ENCODE measurements at regions not wholly inside any gene's neighbourhood (a gene's known extent, or its start where the extent isn't known, plus 50 kb on each side); places are given as distances from the start of the nearest gene placed in this dataset.

DNA sequence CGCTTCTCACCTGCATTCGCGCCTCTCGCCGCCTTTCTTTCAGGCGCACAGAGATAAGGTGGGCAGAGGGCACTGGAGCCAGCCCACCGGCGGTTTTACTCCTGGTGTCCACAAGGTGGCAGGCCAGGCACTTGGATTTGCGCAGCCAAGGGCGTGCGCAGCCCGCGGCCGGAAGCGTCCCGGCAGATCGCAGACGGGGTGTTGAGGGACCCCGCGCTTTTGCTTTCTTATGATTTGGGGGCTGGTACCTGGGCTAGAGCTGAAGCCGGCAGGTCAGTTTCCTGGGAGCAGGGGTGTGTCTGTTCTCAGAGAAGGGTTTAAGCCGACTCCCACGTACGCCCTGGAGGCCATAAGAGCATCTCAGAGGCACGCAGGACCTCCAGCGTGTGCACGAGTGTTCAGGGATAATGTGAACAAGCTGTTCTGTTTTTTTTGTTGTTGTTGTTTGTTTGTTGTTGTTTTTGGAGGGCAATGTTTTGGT is 305.6 kb upstream of the CXCR4 start:
- 3% methylated on average over 26 of the region's 27 CpGs for WGBS (ENCODE audit: insufficient coverage, low coverage, missing lambda C conversion rate)
- H3K4me1 ChIP-seq (replicated peaks in 1 of 2; ENCODE audit: control insufficient read depth in 2 of 2, insufficient read depth in 2 of 2, low read length in 2 of 2) = peaks cover 0 to 5% of the 10 kb centered on the region in 2 experiments; a peak in 2 of 5 replicates
- peak overlapping the region; percentile 3; the same call in 1 of the 2 replicates for H3K4me3 ChIP-seq
- peak overlapping the region; percentile 44; the same call in 1 of the 2 replicates for H2AFZ ChIP-seq (ENCODE audit: low read depth, low read length)
- H3K4me2 ChIP-seq (ENCODE audit: insufficient read depth, low read length) = peak overlapping the region; percentile 73
- peak; percentile 74 to 81 (median 76) for DNase-seq (ENCODE audit: extremely low read depth in 1 of 4, low spot score in 3 of 4)
- no peaks in the 10 kb centered on the region for H3K36me3 ChIP-seq (ENCODE audit: control insufficient read depth, insufficient read depth, low read length)
- no peaks in the 10 kb centered on the region for H3K9me1 ChIP-seq (ENCODE audit: control insufficient read depth, insufficient read depth, low read length)
- ChIA-PET POLR2A (no interaction called here), CTCF (ENCODE audit: low intra/inter-chr PET ratio) (interaction anchor here (1.5 kb wide), 1 partner anchor 1415 kb away, joined by 5 read pairs; no protein-coding TSS in a partner anchor)
- intact Hi-C loops (cut with micrococcal nuclease) (loop anchor here (2.0 kb wide), 1 partner anchor 1415 kb away; no protein-coding TSS in a partner anchor), in situ Hi-C loops (cut with MboI) (loop anchor here (25.0 kb wide), 1 partner anchor 1414 kb away; no protein-coding TSS in a partner anchor)
- ATAC-seq = peak; percentile 100
- no peaks in the 10 kb centered on the region for H3K9me3 ChIP-seq (replicated peaks; ENCODE audit: control insufficient read depth, insufficient read depth, low read depth, low read length)
- H3K79me2 ChIP-seq (ENCODE audit: control insufficient read depth, insufficient read depth, low read length) = no peaks in the 10 kb centered on the region
- H4K20me1 ChIP-seq (replicated peaks; ENCODE audit: control insufficient read depth, insufficient read depth, low read length) = 0 out of 2 replicates have a peak, but pooled peaks cover 3% of the 10 kb centered on the region
- BruUV-seq (replicated peaks) = no TSS peak
- peak overlapping the region in 1 of 2 experiments; percentile 55; a peak in 1 of 4 replicates for H3K9ac ChIP-seq (ENCODE audit: insufficient read depth in 1 of 2, low read depth in 2 of 2, low read length in 2 of 2)
- peaks cover 0 to 8% of the 10 kb centered on the region in 2 experiments; a peak in 2 of 5 replicates for H3K27me3 ChIP-seq (ENCODE audit: control insufficient read depth in 2 of 2, insufficient read depth in 2 of 2, low read length in 2 of 2)
- H3K27ac ChIP-seq (ENCODE audit: extremely low read depth, low read depth, low read length) = no peak overlapping the region
- FAIRE-seq = peak; percentile 83
- TF ChIP-seq BHLHE40 (IDR thresholded peaks at IDR 0.05; ENCODE audit: low read length) = no peak
- TF ChIP-seq PCBP1 (IDR thresholded peaks at IDR 0.05; ENCODE audit: low read depth, low read length, poor library complexity, severe bottlenecking) = no peak
- no peak for TF ChIP-seq MTA2 (IDR thresholded peaks at IDR 0.05; ENCODE audit: low read depth)
- no peak for TF ChIP-seq ZFX (CRISPR knock-in tag; IDR thresholded peaks at IDR 0.05)
- no peak for TF ChIP-seq POLR3A (IDR thresholded peaks at IDR 0.05; ENCODE audit: borderline replicate concordance, extremely low read depth, insufficient read depth, insufficient read length)
- no peak for TF ChIP-seq KDM5B (IDR thresholded peaks at IDR 0.05; ENCODE audit: insufficient replicate concordance, low read depth, low read length)
- no peak for TF ChIP-seq TAF1 (IDR thresholded peaks at IDR 0.05; ENCODE audit: control insufficient read depth, extremely low read depth, insufficient read depth, low read length, severe bottlenecking)
- TF ChIP-seq WHSC1 (IDR thresholded peaks at IDR 0.05; ENCODE audit: low read length) = no peak
- TF ChIP-seq RNF2 (IDR thresholded peaks at IDR 0.05) = no peak
- TF ChIP-seq RAD21 (CRISPR knock-in tag; conservative IDR thresholded peaks at IDR 0.05 in 1 of 2, IDR thresholded peaks at IDR 0.05 in 1 of 2) = peak; percentile 87 to 91
- TF ChIP-seq LCOR (CRISPR knock-in tag; IDR thresholded peaks at IDR 0.05) = no peak
- TF ChIP-seq TSHZ1 (CRISPR knock-in tag; IDR thresholded peaks at IDR 0.05) = no peak
- TF ChIP-seq ZNF76 (CRISPR knock-in tag; IDR thresholded peaks at IDR 0.05; ENCODE audit: borderline replicate concordance) = no peak
- TF ChIP-seq ZNF668 (CRISPR knock-in tag; IDR thresholded peaks at IDR 0.05) = no peak
- TF ChIP-seq, protein P1, sequence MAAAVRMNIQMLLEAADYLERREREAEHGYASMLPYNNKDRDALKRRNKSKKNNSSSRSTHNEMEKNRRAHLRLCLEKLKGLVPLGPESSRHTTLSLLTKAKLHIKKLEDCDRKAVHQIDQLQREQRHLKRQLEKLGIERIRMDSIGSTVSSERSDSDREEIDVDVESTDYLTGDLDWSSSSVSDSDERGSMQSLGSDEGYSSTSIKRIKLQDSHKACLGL (CRISPR knock-in tag; IDR thresholded peaks at IDR 0.05; ENCODE audit: borderline replicate concordance, poor library complexity, severe bottlenecking) = no peak
- no peak for TF ChIP-seq SMAD4 (CRISPR knock-in tag; conservative IDR thresholded peaks at IDR 0.05)
- TF ChIP-seq KDM1A (IDR thresholded peaks at IDR 0.05) = no peak
- TF ChIP-seq POLR2AphosphoS2 (IDR thresholded peaks at IDR 0.05; ENCODE audit: low read length) = no peak
- peak; percentile 76 for TF ChIP-seq ZBTB7A (IDR thresholded peaks at IDR 0.05; ENCODE audit: borderline replicate concordance, control insufficient read depth, low read depth, low read length)
